SK-N-SH treated with all-trans-retinoic acid at 6 μM for 48 hours (cell line): ENCODE measurements at regions not wholly inside any gene's neighbourhood (a gene's known extent, or its start where the extent isn't known, plus 50 kb on each side); places are given as distances from the start of the nearest gene placed in this dataset.

Experiments
- CREB5 ChIP-seq: fragments of 250-450 bp; sonication (Bioruptor Pico); IDR thresholded peaks from 2 replicates; pipeline ENCODE4 v1.5.1; 2020; ENCODE audit warnings: low read depth, mild to moderate bottlenecking, moderate library complexity
- OSR1 ChIP-seq: fragments of 250-450 bp; sonication (Bioruptor Pico); IDR thresholded peaks from 2 replicates; pipeline ENCODE4 v1.8.0; 2022; ENCODE audit warnings: moderate library complexity, mild to moderate bottlenecking, inconsistent platforms
- PATZ1 ChIP-seq: fragments of 250-450 bp; sonication (Bioruptor Pico); IDR thresholded peaks from 2 replicates; pipeline ENCODE4 v1.8.0; 2020; ENCODE audit warnings: mild to moderate bottlenecking, moderate library complexity, borderline replicate concordance
- POU6F1 ChIP-seq: fragments of 250-450 bp; sonication (Bioruptor Pico); IDR thresholded peaks from 2 replicates; pipeline ENCODE4 v1.8.0; 2021; ENCODE audit warnings: low read depth, mild to moderate bottlenecking, moderate library complexity, borderline replicate concordance
- PPARA ChIP-seq: fragments of 250-450 bp; sonication (Bioruptor Pico); IDR thresholded peaks from 2 replicates; pipeline ENCODE4 v1.5.0; 2020; ENCODE audit warnings: mild to moderate bottlenecking, borderline replicate concordance
- RARB ChIP-seq: fragments of 250-450 bp; sonication (Bioruptor Pico); IDR thresholded peaks from 2 replicates; pipeline ENCODE4 v1.8.0; 2021; ENCODE audit warnings: mild to moderate bottlenecking, moderate library complexity
- ZC3H10 ChIP-seq: fragments of 250-450 bp; sonication (Bioruptor Pico); IDR thresholded peaks from 2 replicates; pipeline ENCODE4 v1.5.1; 2021; ENCODE audit warnings: mild to moderate bottlenecking, moderate library complexity

- no peak for TF ChIP-seq PATZ1 (CRISPR knock-in tag)
- TF ChIP-seq ZC3H10 (CRISPR knock-in tag) = no peak
- no peak for TF ChIP-seq CREB5 (CRISPR knock-in tag)
- TF ChIP-seq RARB = no peak
- no peak for TF ChIP-seq OSR1 (CRISPR knock-in tag)
- no peak for TF ChIP-seq POU6F1
- TF ChIP-seq PPARA (CRISPR knock-in tag) = no peak
Observed at GRCh38 chr1:182127656-182128055, 66.1 kb upstream of the ZNF648 start.
